ENCODE measurements at regions not wholly inside any gene's neighbourhood (a gene's known extent, or its start where the extent isn't known, plus 50 kb on each side); places are given as distances from the start of the nearest gene placed in this dataset.

DNA sequence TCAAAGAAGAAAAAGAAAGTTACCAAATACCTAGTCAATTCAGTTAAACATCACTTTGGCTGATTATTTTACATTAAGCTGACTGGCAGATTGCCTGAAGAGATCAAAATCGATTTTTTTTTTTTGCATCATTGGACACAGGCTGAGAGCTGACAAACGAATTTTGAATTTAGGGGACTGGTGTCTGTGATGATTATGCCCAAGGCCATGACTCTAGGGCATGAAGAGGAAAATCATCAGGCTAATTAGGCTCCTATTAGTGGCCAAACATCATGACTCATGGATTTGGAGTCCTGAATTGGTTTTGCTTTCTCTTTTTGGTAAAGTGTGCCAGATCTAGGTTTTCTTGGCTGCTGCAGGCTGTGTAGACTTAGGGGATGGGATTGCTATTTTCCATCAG is 829.3 kb upstream of the LCORL start:
- no peak for DNase-seq (ENCODE audit: low read depth)

DNA sequence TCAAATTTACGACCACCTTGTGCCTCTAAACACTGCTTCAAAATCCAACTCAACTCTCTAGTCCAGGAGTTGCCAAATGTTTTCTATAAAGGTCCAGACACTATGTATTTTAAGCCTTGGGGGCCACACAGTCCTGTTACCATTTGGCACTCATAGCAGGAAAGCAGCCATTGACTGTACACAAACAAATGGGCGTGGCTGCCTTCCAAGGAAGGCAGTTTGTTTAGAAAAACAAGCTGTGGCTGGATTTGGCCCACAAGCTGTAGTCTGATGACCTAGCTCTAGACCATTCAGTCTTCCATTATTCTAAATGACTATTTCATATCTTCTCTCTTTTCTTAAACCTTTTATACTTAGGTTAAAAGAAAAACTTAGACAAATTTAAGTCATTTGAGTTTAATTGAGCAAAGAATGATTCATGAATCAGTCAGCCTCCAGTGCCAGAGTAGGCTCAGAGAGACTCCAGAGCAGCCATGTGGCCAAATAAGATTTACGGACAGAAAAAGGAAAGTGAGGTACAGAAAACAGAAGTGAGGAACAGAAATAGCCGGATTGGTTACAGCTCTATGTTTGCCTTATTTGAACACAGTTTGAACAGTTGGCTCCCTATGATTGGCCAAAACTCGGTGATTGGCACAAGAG is 825.8 kb upstream of the LCORL start:
- DNase-seq (ENCODE audit: low read depth) = no peak

DNA sequence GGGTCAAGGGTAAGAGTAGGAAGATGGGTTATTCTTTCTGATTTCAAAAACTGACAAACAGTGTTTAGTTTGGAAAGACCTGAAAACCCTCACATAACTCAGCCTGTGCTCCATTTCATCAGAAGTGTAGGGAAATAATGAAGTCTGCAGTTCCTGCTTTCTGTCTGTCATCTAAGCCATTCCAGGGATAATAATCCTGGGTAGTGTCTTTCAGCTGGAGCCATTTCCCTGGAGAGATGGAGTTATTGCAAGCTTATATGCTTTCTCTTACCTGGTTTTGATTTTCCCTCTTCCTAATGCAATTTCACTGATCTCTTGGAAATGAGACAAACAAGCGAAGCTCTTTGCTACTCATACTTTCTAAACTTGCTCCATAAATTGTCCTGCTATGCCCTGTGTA is 824.8 kb upstream of the LCORL start:
- no peak for DNase-seq (ENCODE audit: low read depth)

DNA sequence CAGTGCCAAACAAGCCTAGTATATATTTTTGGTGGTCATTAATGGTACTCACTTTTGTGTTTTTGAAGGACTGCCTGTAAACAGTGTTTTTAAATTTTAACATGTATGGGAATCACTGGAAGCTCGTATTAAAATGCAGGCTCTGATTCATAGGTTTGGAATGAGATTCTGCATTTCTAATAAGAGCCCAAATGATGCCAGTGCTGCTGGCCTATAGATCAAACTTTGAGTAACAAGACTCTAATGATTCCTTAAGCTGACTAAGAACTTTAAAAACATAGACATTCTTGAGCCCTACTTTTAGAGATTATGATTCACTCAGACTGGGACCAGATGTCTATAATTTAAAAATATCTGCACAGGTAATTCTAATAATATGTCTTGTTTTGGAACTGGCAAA is 823.2 kb upstream of the LCORL start:
- DNase-seq (ENCODE audit: low read depth) = no peak

DNA sequence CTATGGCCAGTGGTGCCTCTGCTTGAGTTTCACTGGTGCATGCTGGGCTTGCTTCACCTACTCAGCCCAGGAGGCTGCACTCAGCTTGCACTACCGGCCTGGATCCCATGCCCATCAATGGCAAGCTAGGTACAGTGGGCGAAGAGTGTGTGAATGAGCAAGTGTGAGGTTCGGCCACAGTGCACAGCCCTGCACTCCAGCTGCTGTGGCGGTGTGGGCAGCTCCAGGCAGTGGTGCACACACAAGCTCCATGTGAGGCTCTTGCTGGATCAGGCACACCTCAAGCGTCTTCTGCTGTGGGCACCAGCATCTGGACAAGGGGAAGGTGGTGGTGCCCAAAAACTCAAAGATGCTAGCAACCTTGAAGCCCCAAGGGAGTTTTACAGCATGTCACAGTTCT is 820.9 kb upstream of the LCORL start:
- no peak for DNase-seq (ENCODE audit: low read depth)

DNA sequence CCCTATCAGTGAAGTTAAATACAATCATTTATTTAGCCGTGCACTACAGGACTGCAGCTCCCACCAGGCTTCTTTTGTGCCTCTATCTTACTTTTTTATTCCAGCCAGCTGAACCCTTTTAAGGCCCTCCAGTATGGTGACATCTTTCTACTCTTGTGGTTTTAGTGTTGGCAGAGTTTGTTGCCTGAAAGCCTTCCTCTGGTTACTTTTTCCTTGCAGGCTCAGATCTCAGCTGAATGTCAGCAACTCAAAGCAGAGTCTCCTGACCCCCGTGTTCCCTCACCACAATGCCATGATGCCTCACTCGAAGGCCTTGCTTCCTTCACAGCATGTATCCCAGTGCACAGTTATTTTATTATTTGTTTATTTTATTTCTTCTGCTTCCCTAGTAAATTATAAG is 818.9 kb upstream of the LCORL start:
- no peak for DNase-seq (ENCODE audit: low read depth)

DNA sequence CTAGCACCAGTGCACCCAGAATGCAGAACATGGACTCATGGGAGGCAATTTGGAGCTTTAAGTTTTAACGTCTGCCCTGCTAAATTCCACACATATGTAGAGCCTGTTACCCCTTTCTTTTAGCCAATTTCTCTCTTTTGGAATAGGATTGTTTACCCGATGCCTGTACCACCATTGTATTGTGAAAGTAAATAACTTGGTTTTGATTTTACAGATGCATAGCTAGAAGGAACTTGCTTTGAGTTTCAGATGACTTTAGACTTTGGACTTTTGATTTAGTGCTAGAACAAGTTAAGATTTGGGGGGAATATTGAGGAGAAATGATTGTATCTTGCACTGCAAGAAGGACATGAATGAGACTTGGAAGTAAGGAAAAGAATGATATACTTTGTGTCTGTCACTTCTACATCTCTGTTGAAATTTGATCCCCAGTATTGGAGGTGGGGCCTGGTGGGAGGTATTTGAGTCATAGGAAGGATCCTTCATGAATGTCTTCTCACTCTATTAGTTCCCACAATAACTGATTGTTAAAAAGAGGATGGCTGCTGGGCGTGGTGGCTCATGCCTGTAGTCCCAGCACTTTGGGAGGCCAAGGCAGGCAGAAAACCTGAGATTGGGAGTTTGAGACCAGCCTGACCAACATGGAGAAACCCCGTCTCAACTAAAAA is 794.8 kb upstream of the LCORL start:
- DNase-seq (ENCODE audit: low read depth) = no peak

DNA sequence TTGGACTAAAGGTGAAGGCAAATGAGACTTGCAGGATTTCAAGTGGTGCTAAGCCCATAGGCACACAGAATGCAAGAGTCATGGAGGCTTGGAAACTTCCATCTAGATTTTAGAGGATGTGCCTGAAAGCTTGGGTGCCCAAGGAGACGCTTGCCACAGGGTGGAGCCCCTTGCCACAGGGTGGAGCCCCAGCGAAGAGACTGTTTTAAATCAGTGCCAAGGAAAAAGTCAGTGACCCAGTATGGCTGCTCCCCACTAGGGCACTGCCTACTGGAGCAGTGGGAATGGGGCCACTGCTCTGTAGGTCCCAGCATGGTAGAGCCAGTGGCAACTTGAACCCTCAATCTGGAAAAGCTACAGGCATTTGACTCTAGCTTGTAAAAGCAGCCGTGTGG is 794.2 kb upstream of the LCORL start:
- no peak for DNase-seq (ENCODE audit: low read depth)

DNA sequence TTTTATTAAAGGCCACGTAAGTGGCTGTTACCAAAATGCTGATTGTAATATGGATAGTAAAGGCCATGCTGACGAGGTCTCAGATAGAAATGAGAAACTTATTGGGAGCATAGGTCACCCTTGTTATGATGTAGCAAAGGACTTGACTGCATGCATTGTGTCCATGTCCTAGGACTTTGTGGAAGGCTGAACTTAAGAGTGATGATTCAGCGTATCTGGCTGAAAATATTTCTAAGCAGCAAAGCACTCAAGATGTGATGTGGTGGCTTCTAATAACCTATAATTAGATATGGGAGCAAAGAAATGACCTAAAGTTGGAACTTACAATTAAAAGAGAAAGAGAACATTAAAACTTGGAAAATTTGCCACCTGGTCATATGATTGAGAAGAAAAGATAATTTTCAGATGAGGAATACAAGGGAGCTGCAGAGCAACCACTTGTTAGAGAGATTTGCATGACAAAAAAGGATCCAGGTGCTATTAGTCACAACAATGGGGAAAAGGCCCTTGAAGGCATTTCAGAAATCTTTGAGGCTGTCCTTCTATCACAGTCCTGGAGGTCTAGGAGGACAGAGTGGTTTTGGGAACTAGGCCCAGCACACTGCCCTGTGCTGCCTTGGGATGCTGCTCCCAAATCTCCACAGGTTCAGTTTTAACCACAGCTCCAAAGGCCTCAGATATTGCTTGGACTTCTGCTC is 793.7 kb upstream of the LCORL start:
- DNase-seq (ENCODE audit: low read depth) = no peak

DNA sequence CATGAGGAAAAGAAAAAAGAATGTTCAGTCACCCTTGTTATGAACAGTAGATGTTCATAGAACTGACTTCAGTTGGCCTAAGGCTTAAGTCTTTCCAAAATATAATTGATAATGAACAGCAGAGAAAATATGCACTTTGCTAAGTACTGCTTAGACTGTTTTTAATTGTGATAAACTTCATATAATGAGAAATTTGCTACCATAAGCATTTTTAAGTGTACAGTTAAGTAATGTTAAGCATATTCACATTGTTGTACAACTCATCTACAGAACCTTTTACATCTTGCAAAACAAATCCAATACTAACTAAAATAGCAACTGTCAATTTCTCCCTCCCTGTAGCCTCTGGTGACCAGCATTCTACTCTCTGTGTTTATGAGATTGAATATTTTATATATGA is 792.2 kb upstream of the LCORL start:
- no peak for DNase-seq (ENCODE audit: low read depth)

DNA sequence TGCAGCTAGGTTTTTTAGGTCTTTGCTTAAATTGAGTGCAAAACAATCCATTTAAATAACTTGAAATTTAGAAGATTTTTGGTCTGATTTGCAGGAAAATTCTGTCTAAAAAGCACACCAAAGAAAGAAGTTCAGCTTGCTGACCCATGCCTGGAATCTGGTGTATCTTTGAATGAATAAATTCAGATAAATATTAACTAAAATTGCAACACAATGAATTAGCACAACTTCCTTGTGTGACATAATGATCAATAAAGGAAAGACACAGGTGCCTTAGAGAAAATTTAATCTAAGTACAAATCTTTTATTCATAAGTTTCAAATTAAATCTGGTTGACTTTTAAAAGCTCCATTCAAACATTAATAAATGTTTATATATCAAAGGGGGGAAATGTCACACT is 791.5 kb upstream of the LCORL start:
- DNase-seq (ENCODE audit: low read depth) = no peak

DNA sequence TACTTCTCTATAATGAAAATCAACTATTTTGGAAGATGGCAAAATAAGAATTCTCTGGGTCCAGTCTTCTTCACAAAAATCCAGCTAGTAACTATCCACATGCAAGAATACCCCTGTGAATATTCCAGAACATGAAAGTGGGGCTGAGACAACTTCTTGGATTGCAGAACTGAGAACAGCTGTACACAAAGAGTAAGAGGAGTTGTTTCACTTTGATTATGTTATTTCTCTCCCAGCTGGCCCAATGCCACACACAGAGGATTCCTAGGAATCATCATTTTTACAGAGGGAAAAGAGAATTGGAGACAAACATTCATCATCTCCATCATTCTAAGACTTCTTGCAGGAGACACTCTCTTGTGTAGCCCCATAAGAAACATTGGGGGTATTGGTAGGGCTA is 782.2 kb upstream of the LCORL start:
- no peak for DNase-seq (ENCODE audit: low read depth)

DNA sequence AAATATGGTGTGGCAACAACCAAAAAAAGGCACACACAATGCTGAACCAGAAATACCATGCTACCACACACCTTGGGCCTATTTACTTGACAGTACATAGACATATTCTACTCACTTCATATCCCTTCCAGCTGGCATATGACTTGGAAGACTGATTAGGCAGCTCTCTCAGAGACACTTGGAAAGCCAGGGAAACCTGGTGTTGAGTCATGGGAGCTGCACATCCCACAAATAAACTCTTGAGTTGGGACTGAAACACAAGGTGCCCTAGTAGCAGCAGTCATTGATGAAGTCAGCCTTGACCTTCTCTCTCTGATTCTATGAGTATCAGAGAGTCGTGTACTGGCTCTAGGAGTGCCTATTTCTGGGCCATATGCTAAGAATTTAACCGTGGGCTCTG is 776.6 kb upstream of the LCORL start:
- no peak for DNase-seq (ENCODE audit: low read depth)

DNA sequence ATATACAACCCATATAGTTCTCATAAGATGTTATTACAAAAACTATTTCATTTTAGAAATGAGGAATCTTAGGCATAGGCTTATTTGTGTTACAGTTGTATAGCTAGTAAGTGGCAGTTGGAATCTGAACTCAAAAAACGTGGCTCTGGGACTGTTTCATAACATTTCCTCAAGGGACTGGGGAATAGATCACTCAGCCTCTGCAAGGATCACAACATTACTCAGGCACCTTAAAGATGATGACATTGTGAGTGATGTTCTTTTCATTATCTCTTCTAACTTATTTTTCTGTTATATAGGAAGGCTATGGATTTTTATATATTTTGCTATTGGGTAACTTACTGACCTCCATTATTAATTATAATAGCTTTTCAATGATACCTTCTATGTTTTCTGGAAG is 774.2 kb upstream of the LCORL start:
- DNase-seq (ENCODE audit: low read depth) = no peak

DNA sequence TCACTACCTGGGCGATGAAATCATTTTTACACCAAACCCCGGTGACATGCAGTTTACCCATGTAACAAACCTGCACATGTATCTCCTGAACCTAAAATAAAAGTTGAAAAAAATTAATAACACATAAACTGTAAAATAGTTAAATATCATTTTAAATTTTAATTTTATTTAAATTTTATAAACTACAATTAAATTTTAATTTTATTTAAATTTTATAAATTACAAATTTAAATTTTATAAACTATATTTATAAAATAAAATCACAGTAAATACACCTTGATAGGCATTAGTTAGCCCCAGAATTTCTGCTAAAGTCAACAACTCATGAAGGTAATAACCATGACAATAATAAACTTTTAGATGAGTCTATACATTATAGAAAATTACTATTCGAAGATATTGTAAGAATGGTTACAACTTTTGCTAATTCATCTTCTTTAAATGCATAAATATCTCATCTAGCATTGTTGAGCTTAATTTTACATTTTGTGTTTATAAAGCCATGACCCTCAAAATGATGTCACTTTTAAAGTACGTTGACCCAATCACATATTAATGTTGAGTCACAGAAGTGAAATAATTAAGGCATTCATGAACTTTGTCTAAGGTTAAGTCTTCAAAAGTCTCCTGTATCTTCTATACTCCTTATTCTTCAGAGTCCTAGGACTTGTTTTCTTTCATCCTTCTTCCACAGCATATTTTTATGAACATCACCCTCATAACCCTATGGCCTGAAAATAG is 755.8 kb upstream of the LCORL start:
- DNase-seq (ENCODE audit: low read depth) = no peak

DNA sequence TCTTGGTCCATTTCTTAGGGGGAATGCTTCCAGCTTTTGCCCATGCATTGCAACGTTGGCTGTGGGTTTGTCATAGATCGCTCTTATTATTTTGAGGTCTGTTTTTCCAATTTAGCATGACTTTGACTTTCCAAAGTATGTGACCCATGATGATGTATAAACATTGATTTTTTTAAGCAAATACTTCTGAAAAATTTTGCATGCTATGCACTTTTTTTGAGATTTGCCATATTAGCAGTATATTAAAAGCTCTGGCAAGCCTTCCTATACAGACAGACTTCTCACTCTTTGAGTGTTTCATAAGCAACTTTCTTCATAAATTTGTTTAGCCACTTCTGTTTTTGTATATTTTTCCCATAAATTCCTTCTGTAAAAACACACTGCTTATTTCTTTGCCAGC is 746.4 kb upstream of the LCORL start:
- DNase-seq (ENCODE audit: low read depth) = no peak

DNA sequence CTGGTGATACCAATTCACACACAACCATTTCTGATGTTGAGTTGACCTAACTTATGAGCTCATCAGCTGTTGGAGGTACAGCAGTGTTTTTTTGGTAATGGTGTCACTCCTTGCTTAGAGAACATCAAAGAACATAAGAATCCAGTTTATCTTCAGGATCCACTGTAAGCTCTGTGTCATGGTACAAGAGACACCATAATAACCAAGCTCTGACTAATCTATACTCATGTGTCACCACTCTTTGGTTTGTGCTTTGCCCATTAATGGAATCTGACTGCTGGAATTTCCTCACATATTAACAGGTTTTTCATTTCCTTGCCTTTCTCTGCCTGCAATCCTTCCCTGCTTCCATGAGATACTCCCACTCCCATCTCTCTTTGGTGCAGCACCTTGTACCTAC is 735.1 kb upstream of the LCORL start:
- no peak for DNase-seq (ENCODE audit: low read depth)

DNA sequence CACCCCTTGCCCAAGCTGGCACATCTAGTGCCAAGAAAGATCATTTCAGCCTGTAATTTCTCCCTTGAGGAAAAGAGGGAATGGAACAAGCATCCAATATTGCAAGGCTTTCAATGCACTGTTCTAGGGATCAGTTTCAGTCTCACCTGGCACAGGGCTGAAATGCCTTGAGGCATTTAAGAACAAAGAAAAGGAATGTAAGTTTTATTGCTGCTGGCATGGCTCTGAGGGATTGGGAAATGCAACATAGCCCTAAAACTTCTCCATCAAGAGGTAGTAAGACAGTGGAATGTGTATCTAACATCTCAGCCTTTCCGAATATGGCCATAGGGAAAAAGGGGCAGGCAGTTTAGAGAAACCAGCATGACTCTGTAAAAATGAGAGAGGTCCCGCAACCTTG is 732.6 kb upstream of the LCORL start:
- no peak for DNase-seq (ENCODE audit: low read depth)

DNA sequence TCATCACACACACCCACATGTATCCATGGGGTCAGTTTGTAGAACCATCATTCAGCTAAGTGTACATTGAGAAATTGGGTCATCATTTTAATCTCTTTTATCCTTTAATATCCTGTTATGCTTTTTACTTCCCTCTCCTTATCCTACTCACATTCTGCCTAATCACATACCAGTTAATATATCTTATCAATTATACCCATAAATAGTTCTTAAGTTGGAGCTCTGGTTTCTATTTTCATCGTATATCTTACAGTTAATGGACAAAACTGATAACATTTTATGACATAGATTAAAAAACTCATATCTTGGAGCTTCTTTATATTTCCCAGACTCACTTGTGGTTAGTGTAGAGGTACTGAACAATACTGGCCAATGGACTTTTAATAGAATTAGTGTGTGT is 729.5 kb upstream of the LCORL start:
- no peak for DNase-seq (ENCODE audit: low read depth)

DNA sequence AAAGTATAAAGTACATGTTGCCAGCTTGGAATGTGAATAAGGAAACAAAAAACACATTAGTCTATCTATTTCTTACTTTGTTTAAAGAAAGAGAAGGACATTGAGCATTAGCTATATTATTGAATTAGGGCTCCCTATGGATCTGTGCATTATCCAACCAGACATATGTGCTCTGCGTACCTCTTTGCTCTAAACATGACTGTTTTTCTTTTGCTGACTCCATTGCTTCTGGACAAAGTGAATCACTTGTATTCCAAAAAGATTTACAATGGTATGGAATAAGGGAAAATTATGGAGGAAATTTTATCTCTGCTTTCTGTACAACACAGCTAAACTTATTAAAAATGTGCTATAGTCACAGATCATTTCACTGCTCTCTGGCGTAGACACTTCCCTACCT is 727.8 kb upstream of the LCORL start:
- DNase-seq (ENCODE audit: low read depth) = no peak

DNA sequence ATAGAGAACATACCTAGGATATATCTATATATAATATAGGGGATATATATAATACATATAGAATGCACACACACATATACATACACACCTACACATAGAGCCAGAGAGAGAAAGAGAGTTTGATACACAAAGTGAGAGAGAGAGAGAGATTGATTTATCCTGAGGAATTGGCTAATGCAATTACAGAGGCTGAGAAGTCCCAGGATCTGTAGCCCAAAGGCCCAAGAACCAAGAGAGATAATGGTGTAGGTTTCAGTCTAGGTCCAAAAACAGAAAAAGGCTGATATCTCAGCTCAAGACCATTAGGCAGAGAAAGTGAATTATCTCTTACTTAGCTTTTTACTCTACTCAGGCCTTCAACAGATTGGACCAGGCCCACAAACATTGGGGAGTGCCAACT is 715.0 kb upstream of the LCORL start:
- DNase-seq (ENCODE audit: low read depth) = no peak

DNA sequence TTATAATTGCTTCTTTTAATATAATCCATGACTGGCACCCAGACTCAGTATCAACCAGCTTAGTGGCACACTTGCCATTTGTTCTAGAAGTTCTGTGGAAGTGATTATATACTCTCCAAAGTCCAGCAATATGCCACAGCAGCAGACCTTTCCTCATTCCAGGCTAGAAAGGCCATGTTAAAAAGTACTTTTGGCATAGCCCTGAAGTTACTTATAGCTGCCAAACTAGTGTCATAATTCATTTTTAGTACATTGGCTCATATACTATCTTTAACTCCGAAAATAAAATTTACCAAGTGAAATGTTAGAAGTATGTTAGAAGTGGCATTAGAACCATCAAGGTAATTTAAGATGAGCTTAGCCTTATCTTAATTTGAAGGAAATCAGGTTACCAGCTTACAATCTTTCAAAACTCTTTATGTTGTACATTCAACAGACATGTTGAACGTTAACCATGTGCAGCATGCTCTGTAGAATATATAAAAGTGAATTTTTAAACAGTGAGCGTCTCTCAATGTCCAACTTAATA is 714.2 kb upstream of the LCORL start:
- no peak for DNase-seq (ENCODE audit: low read depth)

DNA sequence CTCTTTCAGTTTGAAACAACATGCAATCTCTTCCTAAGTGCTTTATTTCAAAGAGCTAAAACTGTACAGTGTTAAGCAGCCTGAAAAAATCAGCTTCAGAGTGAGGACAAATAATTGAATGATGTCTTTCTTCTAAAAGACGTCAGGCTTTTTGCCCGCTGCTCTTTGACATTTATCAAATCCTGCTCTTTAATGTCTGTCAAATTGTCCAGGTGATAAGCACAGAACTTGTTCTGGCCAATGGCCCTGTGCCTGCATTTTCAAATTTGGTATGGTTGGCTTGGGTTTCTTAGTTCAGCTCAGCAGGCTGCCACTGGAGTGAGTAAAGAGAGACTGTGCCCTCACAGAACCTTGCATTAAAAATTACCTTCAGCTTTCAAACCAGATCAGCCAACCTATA is 712.9 kb upstream of the LCORL start:
- no peak for DNase-seq (ENCODE audit: low read depth)
